Muscle layer of duodenum (tissue), 2 donors: ENCODE measurements at regions not wholly inside any gene's neighbourhood (a gene's known extent, or its start where the extent isn't known, plus 50 kb on each side); places are given as distances from the start of the nearest gene placed in this dataset.

ENCODE experiments used
- H3K27ac ChIP-seq: one replicate; pipeline ENCODE4 v1.7.0; 2013; ENCODE audit warnings: mild to moderate bottlenecking, low read length
- H3K27me3 ChIP-seq: one replicate; pipeline ENCODE4 v1.7.0; 2013; ENCODE audit warnings: low read depth, mild to moderate bottlenecking, control low read depth, low read length
- H3K36me3 ChIP-seq, 2 donors: one replicate each; pipeline ENCODE4 v1.7.0; 2013; ENCODE audit warnings: low read length in 2 of 2, control low read depth in 1 of 2, mild to moderate bottlenecking in 1 of 2; ENCODE audit not compliant: insufficient read depth in 2 of 2, control insufficient read depth in 1 of 2
- H3K4me1 ChIP-seq, 2 donors: one replicate each; pipeline ENCODE4 v1.7.0; 2013; ENCODE audit warnings: low read length in 2 of 2, mild to moderate bottlenecking in 2 of 2, control low read depth in 1 of 2, moderate library complexity in 1 of 2; ENCODE audit not compliant: insufficient read depth in 2 of 2, control insufficient read depth in 1 of 2
- H3K4me3 ChIP-seq, 2 donors: one replicate each; pipeline ENCODE4 v1.7.0; 2013; ENCODE audit warnings: low read length in 2 of 2, low read depth in 1 of 2, mild to moderate bottlenecking in 1 of 2
- H3K9me3 ChIP-seq, 2 donors: one replicate each; pipeline ENCODE4 v1.7.0; 2013; ENCODE audit warnings: low read length in 2 of 2, control low read depth in 1 of 2, mild to moderate bottlenecking in 1 of 2; ENCODE audit not compliant: control insufficient read depth in 1 of 2
- donor health status: healthy.

DNA sequence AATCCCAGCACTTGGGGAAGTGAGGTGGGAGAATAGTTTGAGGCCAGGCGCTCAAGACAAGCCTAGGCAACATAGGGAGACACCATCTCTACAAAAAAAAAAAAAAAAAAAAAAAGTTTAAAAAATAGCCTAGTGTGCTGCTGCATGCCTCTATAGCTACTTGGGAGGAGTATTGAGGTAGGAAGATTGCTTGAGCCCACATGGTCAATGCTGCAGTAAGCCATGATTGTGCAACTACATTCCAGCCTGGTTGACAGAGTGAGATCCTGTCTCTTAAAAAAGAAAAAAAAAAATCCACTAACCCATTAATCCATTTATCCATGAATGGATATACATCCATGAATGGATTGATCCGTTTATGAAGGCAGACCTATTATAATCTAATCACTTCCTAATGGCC, 1064.6 kb upstream of the EYS start:
- H3K36me3 ChIP-seq = no peaks in the 10 kb centered on the region
- H3K9me3 ChIP-seq = peaks cover 0 to 4% of the 10 kb centered on the region in 2 donors
- no peak overlapping the region for H3K4me3 ChIP-seq
- no peaks in the 10 kb centered on the region for H3K27me3 ChIP-seq
- no peak overlapping the region for H3K27ac ChIP-seq
- H3K4me1 ChIP-seq = no peaks in the 10 kb centered on the region

DNA sequence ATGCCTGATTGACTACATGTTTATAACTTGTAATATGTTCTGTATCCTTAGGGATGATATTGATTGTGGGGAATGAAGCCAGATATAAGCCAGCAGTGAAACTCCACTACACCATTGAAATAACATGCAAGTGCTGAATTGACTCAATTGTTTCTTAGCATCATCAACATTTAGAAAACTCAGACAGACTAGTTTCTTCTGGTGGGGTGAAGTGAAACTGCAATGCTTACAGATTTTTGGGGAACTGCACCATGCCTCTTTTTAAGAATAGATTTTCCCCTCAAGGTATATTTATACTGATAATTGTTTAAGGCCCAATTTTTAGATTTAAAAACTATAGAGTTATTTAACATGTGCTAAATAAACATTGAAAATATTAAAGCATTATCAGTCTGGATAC, 1044.6 kb upstream of the EYS start:
- Histone ChIP-seq H3K4me3 (no peak overlapping the region), H3K4me1 (no peaks in the 10 kb centered on the region), H3K36me3 (no peaks in the 10 kb centered on the region), H3K27me3 (no peaks in the 10 kb centered on the region), H3K27ac (no peak overlapping the region), H3K9me3 (no peaks in the 10 kb centered on the region)

DNA sequence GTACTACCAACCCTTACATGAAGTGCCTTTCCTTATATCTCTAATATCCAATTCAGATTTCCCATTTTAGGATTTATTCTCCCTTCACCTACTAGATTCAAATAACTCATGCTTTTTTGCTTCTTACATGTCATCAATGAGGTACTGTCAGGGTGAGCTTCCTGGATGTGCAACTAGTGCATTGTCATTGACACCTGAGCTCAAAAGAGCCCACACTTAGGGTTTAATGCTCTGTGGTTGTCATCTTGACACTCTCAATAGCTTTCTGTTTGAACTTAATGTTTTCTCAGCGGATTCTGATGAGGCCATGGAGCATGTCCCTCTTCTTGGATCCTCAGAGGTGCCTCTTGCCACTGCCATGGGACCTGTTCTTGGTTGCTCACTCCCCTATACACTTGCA, 1033.3 kb upstream of the EYS start:
- Histone ChIP-seq H3K27ac (no peak overlapping the region), H3K4me1 (no peaks in the 10 kb centered on the region), H3K9me3 (no peaks in the 10 kb centered on the region), H3K4me3 (no peak overlapping the region), H3K36me3 (no peaks in the 10 kb centered on the region), H3K27me3 (no peaks in the 10 kb centered on the region)

DNA sequence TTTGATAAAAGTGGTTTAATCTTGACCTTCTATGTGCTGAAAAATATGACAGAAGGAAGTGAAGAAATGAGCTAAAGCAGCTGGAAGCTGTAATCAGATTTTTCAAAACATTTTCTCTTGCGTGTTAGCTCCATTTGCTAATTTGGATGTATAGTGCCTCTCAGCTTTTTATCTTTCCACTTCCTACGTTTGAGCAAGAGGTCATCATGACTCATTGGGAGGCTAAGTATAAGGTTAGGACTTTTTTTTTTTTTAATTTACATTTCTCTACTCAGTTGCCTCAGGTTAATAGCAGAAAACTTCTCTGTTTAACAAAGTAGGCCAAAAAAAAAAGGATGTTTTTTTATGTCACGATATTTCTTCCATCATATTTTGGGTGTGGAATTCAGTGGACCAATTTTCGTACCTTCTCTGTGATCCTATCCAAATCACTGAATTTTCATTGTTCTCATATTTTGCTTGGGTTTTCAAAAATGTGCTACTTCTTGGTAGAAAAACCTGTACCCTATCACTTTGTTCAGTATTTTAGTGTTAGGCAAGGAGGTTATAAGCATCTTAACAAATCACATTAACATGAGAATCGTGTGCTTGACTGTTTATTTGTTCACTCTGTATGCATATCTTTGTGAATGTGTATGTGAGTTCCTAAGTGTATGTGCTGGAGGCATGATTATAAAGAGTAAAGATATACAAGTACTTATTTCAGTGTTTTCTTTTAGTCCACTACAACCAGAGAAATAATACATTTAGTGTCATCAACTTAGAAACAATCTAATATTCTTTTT, 1028.3 kb upstream of the EYS start:
- H3K4me1 ChIP-seq = no peaks in the 10 kb centered on the region
- no peaks in the 10 kb centered on the region for H3K27me3 ChIP-seq
- H3K9me3 ChIP-seq = no peaks in the 10 kb centered on the region
- no peak overlapping the region for H3K27ac ChIP-seq
- H3K36me3 ChIP-seq = no peaks in the 10 kb centered on the region
- no peak overlapping the region for H3K4me3 ChIP-seq

DNA sequence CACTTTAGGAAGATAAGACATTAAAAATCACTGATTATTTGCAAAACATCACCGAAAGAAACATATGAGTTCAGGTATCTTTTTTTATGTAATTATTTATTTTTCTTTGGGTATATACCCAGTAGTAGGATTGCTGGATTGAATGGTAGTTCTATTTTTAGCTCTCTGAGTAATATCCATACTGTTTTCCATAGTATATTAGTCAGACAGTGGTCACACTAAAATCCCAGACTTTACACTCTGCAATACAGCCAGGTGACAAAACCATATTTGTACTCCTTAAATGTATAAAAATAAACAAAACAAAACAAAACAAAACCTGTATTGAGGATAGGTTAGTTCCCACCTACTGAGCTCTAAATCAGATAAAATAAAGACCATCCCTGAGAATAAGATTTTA, 1024.3 kb upstream of the EYS start:
- no peaks in the 10 kb centered on the region for H3K4me1 ChIP-seq
- no peaks in the 10 kb centered on the region for H3K9me3 ChIP-seq
- H3K27ac ChIP-seq = no peak overlapping the region
- no peak overlapping the region for H3K4me3 ChIP-seq
- no peaks in the 10 kb centered on the region for H3K27me3 ChIP-seq
- H3K36me3 ChIP-seq = no peaks in the 10 kb centered on the region

DNA sequence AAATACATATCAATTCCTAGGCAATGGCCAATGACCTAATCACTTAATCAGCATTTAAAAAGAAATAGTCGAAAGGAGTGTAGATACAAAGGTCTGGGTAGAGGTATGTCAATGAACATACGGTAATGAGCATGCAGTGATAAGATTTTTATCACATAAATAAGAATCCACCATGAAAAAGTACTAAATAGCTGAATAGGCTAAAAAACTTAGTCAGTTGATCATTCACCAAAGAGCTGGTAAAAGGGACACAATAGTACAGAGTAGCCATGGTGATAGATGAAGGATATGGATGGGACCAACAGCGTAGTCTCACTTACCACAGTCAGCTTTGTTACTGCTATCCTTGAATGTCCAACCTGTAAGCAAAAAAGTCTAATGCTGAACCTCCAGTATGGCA, 1018.6 kb upstream of the EYS start:
- Histone ChIP-seq H3K27me3 (no peaks in the 10 kb centered on the region), H3K4me1 (no peaks in the 10 kb centered on the region), H3K36me3 (no peaks in the 10 kb centered on the region)

DNA sequence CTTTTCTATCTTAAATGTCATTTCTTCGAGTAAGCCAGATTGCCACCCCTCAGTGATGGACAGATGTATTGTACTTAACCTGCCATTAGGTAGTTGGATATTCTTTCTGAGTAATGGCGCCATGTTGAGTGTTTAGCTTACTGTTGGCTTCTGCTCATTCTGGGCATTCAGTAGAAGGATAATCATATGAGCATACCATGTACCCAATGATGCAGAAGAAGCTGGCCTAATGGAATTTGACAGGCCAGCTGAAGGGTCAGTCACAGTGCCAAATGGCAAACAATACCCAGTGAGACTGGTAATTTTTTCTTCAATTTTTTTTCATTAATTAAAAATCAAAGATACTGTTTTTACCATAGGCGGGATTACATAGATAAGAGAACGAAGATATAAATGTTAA, 1010.8 kb upstream of the EYS start:
- H3K27ac ChIP-seq = no peak overlapping the region
- no peak overlapping the region for H3K4me3 ChIP-seq
- H3K27me3 ChIP-seq = no peaks in the 10 kb centered on the region
- H3K4me1 ChIP-seq = no peaks in the 10 kb centered on the region
- no peaks in the 10 kb centered on the region for H3K9me3 ChIP-seq
- H3K36me3 ChIP-seq = no peaks in the 10 kb centered on the region

More for the DNA sequence above, 1018.6 kb upstream of the EYS start:
- no peaks in the 10 kb centered on the region for H3K9me3 ChIP-seq
- H3K4me3 ChIP-seq = no peak overlapping the region
- no peak overlapping the region for H3K27ac ChIP-seq

DNA sequence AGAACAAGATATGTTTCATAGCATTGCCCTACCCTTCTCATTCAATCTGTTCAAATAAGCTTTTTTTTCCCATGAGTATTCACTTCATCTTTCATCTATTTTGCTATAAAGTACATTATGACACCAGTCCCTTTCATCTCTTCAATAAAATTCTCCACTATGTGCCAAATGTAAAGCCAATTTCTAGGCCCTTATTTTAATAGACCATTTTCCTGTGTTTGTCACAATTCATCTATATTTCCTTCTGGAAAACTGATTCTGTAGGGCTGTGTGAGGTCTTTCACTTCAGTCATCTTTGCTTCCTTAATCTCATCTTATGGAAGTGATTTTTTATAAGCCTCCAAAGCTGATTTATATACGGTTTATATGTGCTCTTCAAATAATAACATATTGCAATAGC, 992.4 kb upstream of the EYS start:
- no peak overlapping the region for H3K4me3 ChIP-seq
- H3K27ac ChIP-seq = no peak overlapping the region
- no peaks in the 10 kb centered on the region for H3K36me3 ChIP-seq
- H3K27me3 ChIP-seq = no peaks in the 10 kb centered on the region
- no peaks in the 10 kb centered on the region for H3K4me1 ChIP-seq
- peaks cover 0 to 2% of the 10 kb centered on the region in 2 donors for H3K9me3 ChIP-seq

DNA sequence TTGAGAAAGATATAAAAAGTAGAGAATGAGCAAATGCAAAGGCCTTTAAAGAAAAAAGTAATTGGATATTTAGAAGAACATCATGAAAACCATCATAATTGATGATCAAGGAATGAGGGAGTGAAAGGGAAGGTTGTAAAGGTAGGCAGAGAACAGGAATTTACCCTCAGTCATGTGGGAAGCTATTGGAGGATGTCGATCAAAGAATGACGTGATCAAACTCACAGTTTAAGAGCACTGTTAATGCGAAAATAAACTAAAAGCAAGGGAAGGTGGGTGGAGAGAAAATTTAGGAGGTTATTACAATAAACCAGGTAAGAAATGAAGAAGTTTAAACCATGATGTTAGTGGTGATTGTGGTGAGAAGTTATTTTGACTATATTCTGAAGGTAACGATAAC, 982.6 kb upstream of the EYS start:
- no peak overlapping the region for H3K4me3 ChIP-seq
- no peak overlapping the region for H3K27ac ChIP-seq
- no peaks in the 10 kb centered on the region for H3K36me3 ChIP-seq
- no peaks in the 10 kb centered on the region for H3K27me3 ChIP-seq
- H3K9me3 ChIP-seq = no peaks in the 10 kb centered on the region
- no peaks in the 10 kb centered on the region for H3K4me1 ChIP-seq

DNA sequence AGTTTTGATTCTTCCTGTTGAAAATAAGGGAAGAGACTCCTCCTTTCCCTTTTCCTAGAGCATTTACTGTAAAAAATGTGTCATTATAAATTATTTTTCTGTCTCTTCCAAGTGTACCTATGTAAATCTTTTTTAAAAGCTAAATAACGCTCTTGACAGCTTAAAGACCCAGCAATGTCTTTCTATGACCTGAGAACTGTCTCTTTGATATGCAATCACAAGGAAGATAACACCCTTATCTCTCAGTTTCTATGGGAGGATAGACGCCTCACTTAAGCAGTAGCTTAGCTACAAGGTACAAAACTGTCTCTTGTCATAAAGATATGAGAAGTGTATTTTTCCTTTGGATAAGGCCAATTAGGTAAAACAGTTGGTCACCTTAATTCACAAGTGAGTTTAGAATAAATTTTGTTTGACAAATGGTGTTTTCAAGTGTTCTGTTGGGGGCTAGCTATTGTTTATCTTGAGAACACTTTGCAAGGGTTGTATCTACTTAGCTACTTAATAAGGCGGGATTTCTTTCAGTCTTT, 980.6 kb upstream of the EYS start:
- H3K4me3 ChIP-seq = no peak overlapping the region
- no peaks in the 10 kb centered on the region for H3K27me3 ChIP-seq
- H3K9me3 ChIP-seq = peaks cover 3% of the 10 kb centered on the region in 2 donors
- H3K4me1 ChIP-seq = no peaks in the 10 kb centered on the region
- no peak overlapping the region for H3K27ac ChIP-seq
- no peaks in the 10 kb centered on the region for H3K36me3 ChIP-seq

DNA sequence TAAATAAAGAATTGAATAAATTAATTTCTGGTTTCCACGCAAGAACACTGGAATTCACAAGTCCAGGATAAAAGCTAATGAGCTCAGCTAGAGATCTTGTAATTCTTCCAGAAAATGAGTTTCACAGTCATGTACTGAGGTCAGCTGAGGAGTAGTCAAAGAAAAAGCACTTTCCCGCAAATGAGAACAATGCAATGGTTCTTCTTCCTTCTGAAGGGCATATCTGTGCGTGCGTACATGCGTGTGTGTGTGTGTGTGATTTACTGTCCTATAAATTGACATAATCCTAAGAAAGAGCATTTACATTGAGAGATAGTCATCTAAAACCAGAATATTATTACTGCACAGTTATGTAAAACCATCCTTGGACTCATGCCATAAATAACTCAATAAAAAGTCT, 968.9 kb upstream of the EYS start:
- Histone ChIP-seq H3K27ac (no peak overlapping the region), H3K4me1 (no peaks in the 10 kb centered on the region), H3K9me3 (no peaks in the 10 kb centered on the region), H3K36me3 (no peaks in the 10 kb centered on the region), H3K27me3 (no peaks in the 10 kb centered on the region), H3K4me3 (no peak overlapping the region)

DNA sequence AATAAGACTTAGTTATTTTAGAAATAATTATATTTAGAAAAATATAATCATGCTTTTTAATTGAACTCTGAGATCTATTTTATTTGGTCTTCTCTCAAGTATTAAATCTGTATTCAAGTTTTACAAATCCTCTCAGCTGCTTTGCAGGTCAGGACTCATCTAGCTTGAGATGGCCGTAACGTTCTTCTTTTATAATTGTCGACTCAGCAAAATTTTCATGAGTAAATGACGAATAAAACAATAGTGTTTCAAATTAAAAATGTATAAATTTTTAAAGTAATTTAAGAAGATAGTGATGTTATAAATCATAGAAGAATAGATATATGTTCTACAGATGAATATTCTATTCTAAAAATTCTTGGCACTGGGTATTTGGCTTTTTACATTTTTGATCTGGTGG, 957.1 kb upstream of the EYS start:
- Histone ChIP-seq H3K36me3 (no peaks in the 10 kb centered on the region), H3K27ac (no peak overlapping the region), H3K9me3 (no peaks in the 10 kb centered on the region)

More for the DNA sequence above, 957.1 kb upstream of the EYS start:
- no peak overlapping the region for H3K4me3 ChIP-seq
- no peaks in the 10 kb centered on the region for H3K27me3 ChIP-seq
- H3K4me1 ChIP-seq = no peaks in the 10 kb centered on the region
